Activated effector memory CD4-positive, alpha-beta T cell treated with anti-CD3 and anti-CD28 coated beads, Interleukin-2, amount 50 U/mL, for 16 hours (primary cell): ENCODE measurements at regions not wholly inside any gene's neighbourhood (a gene's known extent, or its start where the extent isn't known, plus 50 kb on each side); places are given as distances from the start of the nearest gene placed in this dataset.
A peak's percentile ranks its signal among the peaks of the same experiment; 100 is the strongest.

Experiments
- DNase-seq: peaks from one replicate; pipeline ENCODE4 v3.0.0-alpha.2; 2020

DNA sequence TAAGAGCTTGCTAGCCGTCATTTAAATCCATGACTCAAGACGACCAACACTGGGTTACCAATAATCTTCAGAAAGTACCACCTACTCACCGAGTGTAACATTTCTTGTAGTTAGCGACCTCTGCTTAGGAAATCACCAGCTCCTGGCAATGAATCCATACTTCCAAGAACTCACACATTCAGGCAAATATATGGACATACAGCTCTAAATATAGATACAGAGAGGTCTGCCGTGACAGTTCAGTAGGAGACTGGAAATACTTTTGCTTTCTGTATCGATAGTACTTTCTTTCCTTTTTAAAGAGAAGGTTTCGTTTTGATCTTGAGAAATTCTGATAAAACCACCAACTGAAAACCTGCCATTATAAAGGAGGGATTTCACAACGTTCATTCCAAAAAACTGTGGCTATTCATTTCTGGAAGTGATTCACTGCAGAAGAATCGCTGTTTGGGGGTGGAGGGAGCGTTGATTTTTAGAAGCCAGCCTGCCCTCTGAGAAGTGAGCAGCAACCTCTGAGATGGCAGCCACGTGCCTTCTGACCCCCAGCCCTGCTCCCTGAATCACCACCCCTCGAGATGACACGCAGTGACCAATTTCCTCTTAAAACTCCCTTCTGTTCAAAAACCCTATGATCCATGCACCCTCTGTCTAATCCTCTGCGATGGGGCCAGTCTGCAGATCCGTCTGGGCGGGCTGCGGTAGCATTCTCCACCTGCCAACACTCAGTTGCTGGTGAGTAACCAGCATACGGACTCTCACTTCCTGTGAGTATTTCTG lies 179.0 kb upstream of the KLF14 start:
- DNase-seq: peak; percentile 94

GRCh38 chr7:130913639-130914553 lies 179.9 kb upstream of the KLF14 start:
- peak; percentile 62 for DNase-seq

- DNase-seq: no peak
These were observed 180.7 kb upstream of the KLF14 start for GRCh38 chr7:130914554-130915294.

- DNase-seq: no peak
These were observed 183.7 kb upstream of the KLF14 start for GRCh38 chr7:130917669-130918128.

- no peak for DNase-seq
These were observed 184.4 kb upstream of the KLF14 start for GRCh38 chr7:130918129-130919052.

GRCh38 chr7:130919316-130920103 lies 185.5 kb upstream of the KLF14 start:
- DNase-seq: no peak

DNA sequence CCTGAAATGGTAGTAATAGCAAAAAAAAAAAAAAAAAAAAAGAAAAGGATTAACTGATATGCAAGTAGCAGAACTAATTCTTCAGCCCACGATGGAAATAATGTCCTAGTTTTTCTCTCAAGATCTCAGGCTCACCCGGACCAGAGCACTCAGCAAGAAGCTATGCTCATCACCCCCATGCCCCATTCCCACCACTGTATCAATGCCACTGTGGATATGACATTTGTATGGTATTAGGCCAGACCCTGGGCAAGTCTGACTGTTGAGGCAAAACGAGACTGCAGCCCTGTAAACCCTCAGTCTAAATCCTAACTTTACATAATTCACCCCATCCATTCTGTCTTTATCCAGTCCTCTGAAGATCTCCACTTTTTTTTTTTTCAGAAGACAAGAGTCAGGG lies 186.1 kb upstream of the KLF14 start:
- no peak for DNase-seq

- DNase-seq: peak; percentile 64
These were observed 187.6 kb upstream of the KLF14 start for GRCh38 chr7:130921391-130922180.

- peak; percentile 59 for DNase-seq
These were observed 188.5 kb upstream of the KLF14 start for GRCh38 chr7:130922206-130923112.

DNA sequence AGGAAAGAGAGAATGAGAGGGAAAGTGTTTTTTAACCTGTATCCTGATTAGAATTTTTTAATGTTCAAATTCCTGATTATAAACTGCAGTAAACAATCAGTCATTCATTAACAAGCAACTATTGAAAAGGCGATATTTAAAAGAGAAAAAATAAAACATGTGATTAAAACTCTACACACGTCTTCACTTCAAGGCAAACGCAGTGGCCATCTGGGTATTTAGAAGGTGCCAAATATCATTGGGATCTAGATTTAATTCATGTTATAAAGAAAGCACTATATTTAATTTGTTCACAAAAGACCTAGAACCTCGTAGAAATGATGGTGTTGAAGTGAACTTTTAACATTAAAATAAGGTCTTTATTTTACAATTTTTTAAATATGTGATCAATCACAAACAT lies 189.4 kb upstream of the KLF14 start:
- no peak for DNase-seq

DNA sequence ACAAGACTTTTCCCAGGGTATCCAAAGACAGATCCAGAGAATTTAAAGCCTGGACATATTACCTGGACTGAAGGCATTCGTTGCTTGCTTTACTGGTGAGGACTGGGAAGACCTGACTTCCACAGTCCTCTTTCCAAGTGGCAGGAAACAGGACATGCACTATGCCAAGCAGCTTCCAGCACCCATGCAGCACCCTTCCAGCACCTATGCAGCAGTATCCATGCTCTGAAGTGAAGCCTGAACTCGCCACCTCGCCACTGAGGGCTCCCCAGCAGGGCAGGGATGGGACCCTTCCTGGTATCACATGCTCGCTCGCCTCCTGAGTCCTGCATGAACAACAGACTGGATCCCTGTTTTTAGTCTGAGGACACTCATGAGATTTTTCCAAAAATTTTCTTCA lies 189.9 kb upstream of the KLF14 start:
- no peak for DNase-seq

- DNase-seq: peak; percentile 63
These were observed 191.3 kb upstream of the KLF14 start for GRCh38 chr7:130925136-130925794.

DNA sequence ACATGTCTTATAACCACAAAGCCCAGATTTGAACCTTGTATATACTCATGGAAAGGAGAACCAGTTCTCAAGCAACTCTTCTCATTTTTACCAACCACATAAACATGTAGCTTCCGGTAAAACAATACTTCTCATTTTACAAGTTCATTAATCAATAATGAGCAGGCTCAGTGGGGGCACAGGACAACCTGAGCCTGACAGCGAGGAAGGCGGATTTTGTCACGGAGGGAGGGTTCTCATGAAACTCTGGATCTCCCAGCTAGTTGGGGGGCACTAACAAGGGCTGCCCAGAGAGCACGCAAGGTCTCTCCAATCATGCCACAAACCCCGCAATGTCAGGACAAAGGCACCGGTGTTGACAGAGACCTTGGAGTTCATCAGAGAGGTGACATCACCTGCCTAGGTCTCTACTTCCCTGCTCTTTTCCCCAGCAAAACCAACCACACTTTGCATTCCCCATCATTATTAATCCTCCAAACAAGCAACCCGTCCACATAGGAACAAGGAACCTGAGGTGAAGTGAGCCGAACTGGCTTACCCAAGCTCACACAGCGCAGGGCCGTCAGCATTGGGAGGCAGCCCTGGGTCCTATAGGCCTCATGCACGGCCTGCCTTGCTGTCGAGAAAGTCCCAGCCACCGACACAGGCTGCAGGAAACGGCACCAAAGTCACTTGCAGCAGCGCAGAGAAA lies 192.1 kb upstream of the KLF14 start:
- DNase-seq: peak; percentile 82

DNA sequence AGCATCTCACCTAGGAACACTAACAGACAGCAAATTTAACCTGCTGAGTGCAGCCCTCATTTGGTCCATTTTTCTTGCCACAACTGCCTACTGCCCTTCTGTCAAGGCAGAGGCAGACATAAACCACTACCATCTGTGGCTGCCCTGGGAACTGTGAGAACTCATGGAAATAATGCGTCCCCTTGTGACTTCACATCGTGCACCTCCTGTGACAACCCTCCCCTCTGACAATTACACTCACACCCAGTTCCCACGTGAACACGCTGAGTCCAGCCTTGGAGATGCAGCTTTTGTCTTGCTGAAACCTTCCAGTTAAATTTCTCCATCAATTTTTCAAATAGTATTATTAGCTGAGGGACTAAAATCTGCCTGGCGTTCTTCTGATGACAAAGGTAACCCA lies 193.1 kb upstream of the KLF14 start:
- no peak for DNase-seq

- no peak for DNase-seq
These were observed 193.6 kb upstream of the KLF14 start for GRCh38 chr7:130927564-130927963.

GRCh38 chr7:130929896-130930659 lies 196.1 kb upstream of the KLF14 start:
- DNase-seq: peak; percentile 82

DNA sequence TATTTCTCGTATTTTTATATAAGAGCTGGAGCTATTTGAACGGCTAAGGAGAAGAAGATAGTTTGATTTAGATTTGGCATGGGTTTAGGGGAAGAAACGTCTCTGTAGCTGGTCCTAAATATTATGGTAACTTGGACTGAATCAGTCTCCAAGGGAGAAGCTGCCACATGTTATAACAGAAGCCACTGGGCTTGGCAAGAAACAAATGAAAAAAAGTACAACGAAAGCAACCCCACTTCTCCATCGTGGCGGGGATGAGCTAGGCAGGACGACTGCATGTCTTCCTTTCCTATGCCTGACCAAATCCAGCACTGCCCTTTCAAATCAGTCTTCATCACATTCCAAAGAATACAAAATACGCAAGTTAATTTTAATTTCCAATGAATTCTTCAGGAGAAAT lies 196.7 kb upstream of the KLF14 start:
- DNase-seq: no peak
